IMR-90 (cell line): ENCODE measurements at regions not wholly inside any gene's neighbourhood (a gene's known extent, or its start where the extent isn't known, plus 50 kb on each side); places are given as distances from the start of the nearest gene placed in this dataset.

Experiments used
- ATAC-seq: fragments of 200-7000 bp; cut with Tn5 transposase; 2 replicates; pipeline ENCODE4 v1.9.1; 2020; ENCODE audit warnings: low read depth, mild to moderate bottlenecking, moderate library complexity
- BruUV-seq: library from RNA; stranded (reverse); fragments of 400-500 nt; replicated peaks from 2 replicates; lab custom pipeline; 2021; lab: Mats Ljungman, UMichigan
- CTCF ChIA-PET: fragments of 300-600 bp; formaldehyde crosslinking; extraction: SDS; loops from one replicate; lab custom pipeline; 2021; ENCODE audit warnings: antibody characterized with exemption; lab: Yijun Ruan, JAX
- POLR2A ChIA-PET: fragments of 300-600 bp; sonication (Branson Sonifier 250); formaldehyde crosslinking; loops from one replicate; lab custom pipeline; 2022; ENCODE audit warnings: antibody characterized with exemption; ENCODE audit not compliant: unreplicated experiment; lab: Charles Lee
- DNase-seq: peaks from one replicate; pipeline ENCODE4 v3.0.0; 2013
- H2AFZ ChIP-seq: replicated peaks from 2 replicates; pipeline ENCODE3; 2013; ENCODE audit warnings: low read length, mild to moderate bottlenecking; ENCODE audit not compliant: poor library complexity
- H2AK5ac ChIP-seq: 2 replicates; pipeline ENCODE4 v1.6.1; 2013; ENCODE audit warnings: low read depth, low read length, inconsistent platforms
- H2AK9ac ChIP-seq: replicated peaks from 2 replicates; pipeline ENCODE3; 2013; ENCODE audit warnings: mild to moderate bottlenecking, low read depth, low read length, moderate library complexity; ENCODE audit not compliant: poor library complexity
- H2BK120ac ChIP-seq: 2 replicates; pipeline ENCODE4 v1.6.1; 2013; ENCODE audit warnings: low read depth, low read length, inconsistent platforms
- H2BK15ac ChIP-seq: 3 replicates; pipeline ENCODE4 v1.6.1; 2013; ENCODE audit warnings: low read depth, low read length, inconsistent platforms
- H2BK20ac ChIP-seq: 2 replicates; pipeline ENCODE4 v1.6.1; 2013; ENCODE audit warnings: low read depth, mild to moderate bottlenecking, inconsistent platforms, low read length, moderate library complexity
- H2BK5ac ChIP-seq: 2 replicates; pipeline ENCODE4 v1.6.1; 2013; ENCODE audit warnings: mild to moderate bottlenecking, low read depth, low read length, inconsistent platforms; ENCODE audit not compliant: poor library complexity, severe bottlenecking
- H3K14ac ChIP-seq: replicated peaks from 2 replicates; pipeline ENCODE4 v1.6.1; 2013; ENCODE audit warnings: low read depth, low read length, inconsistent platforms
- H3K18ac ChIP-seq: 2 replicates; pipeline ENCODE4 v1.6.1; 2013; ENCODE audit warnings: low read depth, low read length, control low read depth
- H3K23ac ChIP-seq: 2 replicates; pipeline ENCODE4 v1.6.1; 2013; ENCODE audit warnings: low read depth, low read length, inconsistent platforms
- H3K27ac ChIP-seq: 2 replicates; pipeline ENCODE4 v1.5.1; 2013; ENCODE audit warnings: mild to moderate bottlenecking, control low read depth, low read length; ENCODE audit not compliant: insufficient read depth
- H3K27me3 ChIP-seq: 2 replicates; pipeline ENCODE4 v1.6.1; 2013; ENCODE audit warnings: low read length; ENCODE audit not compliant: control insufficient read depth, insufficient read depth
- H3K36me3 ChIP-seq: 2 replicates; pipeline ENCODE4 v1.6.1; 2013; ENCODE audit warnings: low read length, mixed read lengths; ENCODE audit not compliant: control insufficient read depth, insufficient read depth
- H3K4ac ChIP-seq: 2 replicates; pipeline ENCODE4 v1.6.1; 2013; ENCODE audit warnings: low read depth, low read length, inconsistent platforms
- H3K4me1 ChIP-seq: 2 replicates; pipeline ENCODE4 v1.6.1; 2013; ENCODE audit warnings: low read length, mixed read lengths; ENCODE audit not compliant: control insufficient read depth, insufficient read depth
- H3K4me2 ChIP-seq: 2 replicates; pipeline ENCODE4 v1.6.1; 2013; ENCODE audit warnings: low read depth, mild to moderate bottlenecking, control low read depth, low read length, moderate library complexity
- H3K4me3 ChIP-seq: 2 replicates; pipeline ENCODE4 v1.5.1; 2013; ENCODE audit warnings: low read depth, mild to moderate bottlenecking, control low read depth, low read length, moderate library complexity; ENCODE audit not compliant: insufficient read depth
- H3K56ac ChIP-seq: 2 replicates; pipeline ENCODE4 v1.6.1; 2013; ENCODE audit warnings: low read length, inconsistent platforms; ENCODE audit not compliant: insufficient read depth; ENCODE audit errors: extremely low read depth
- H3K79me1 ChIP-seq, 2 experiments: 2 replicates each; pipeline ENCODE4 v1.6.1; 2013; ENCODE audit warnings: low read length in 2 of 2, inconsistent platforms in 1 of 2, low read depth in 1 of 2
- H3K9ac ChIP-seq: 2 replicates; pipeline ENCODE4 v1.6.1; 2013; ENCODE audit warnings: low read depth, low read length, control low read depth
- H3K9me1 ChIP-seq: 2 replicates; pipeline ENCODE4 v1.6.1; 2013; ENCODE audit warnings: low read length, inconsistent platforms; ENCODE audit not compliant: insufficient read depth
- H3K9me3 ChIP-seq: 2 replicates; pipeline ENCODE4 v1.6.1; 2013; ENCODE audit warnings: low read length; ENCODE audit not compliant: control insufficient read depth, insufficient read depth
- H4K20me1 ChIP-seq: 2 replicates; pipeline ENCODE4 v1.6.1; 2013; ENCODE audit warnings: low read length, inconsistent platforms; ENCODE audit not compliant: insufficient read depth
- H4K5ac ChIP-seq: 2 replicates; pipeline ENCODE4 v1.6.1; 2013; ENCODE audit warnings: mild to moderate bottlenecking, low read depth, low read length, control low read depth
- H4K8ac ChIP-seq, 2 experiments: 2 replicates each; pipeline ENCODE4 v1.6.1; 2013; ENCODE audit warnings: low read depth in 2 of 2, low read length in 2 of 2, control low read depth in 1 of 2, inconsistent platforms in 1 of 2
- H4K91ac ChIP-seq: 2 replicates; pipeline ENCODE4 v1.6.1; 2013; ENCODE audit warnings: low read depth, low read length, inconsistent platforms; ENCODE audit not compliant: insufficient read depth
- BHLHE40 ChIP-seq: fragments of 150-350 bp; IDR thresholded peaks from 2 replicates; pipeline ENCODE4 v1.6.1; 2016; ENCODE audit warnings: mild to moderate bottlenecking, low read depth, low read length
- ELK1 ChIP-seq: fragments of 150-350 bp; IDR thresholded peaks from 2 replicates; pipeline ENCODE4 v1.6.1; 2016; ENCODE audit warnings: low read depth, mild to moderate bottlenecking, low read length, moderate library complexity, borderline replicate concordance
- FOS ChIP-seq: fragments of 150-350 bp; IDR thresholded peaks from 2 replicates; pipeline ENCODE4 v1.6.1; 2016; ENCODE audit warnings: low read depth, low read length
- MAZ ChIP-seq: IDR thresholded peaks from 2 replicates; pipeline ENCODE4 v1.6.1; 2012; ENCODE audit warnings: low read depth, mild to moderate bottlenecking, low read length, improper control_type of control experiment, moderate library complexity, borderline replicate concordance
- RFX5 ChIP-seq: IDR thresholded peaks from 2 replicates; pipeline ENCODE4 v1.8.0; 2012; ENCODE audit warnings: low read depth, mild to moderate bottlenecking, low read length, moderate library complexity
- WGBS, 2 experiments: methylation state at CpG; one replicate each; pipeline versions ENCODE4 v1.1.5 to v1.1.7; 2013; ENCODE audit warnings: missing lambda C conversion rate in 2 of 2; ENCODE audit not compliant: insufficient read length in 1 of 2; ENCODE audit errors: extremely low coverage in 2 of 2; 5-methylcytosine and 5-hydroxymethylcytosine counted together
- dilution Hi-C: fragments of 300-500 bp; cut with HindIII; formaldehyde crosslinking; loops from one replicate; pipeline ENCODE4 v1.14.3; 2018; ENCODE audit warnings: low sequenced_read_pairs; ENCODE audit not compliant: unreplicated experiment
- in situ Hi-C: fragments of 300-500 bp; cut with MboI; formaldehyde crosslinking; loops from 3 replicates; pipeline ENCODE4 v1.14.3; 2019; ENCODE audit warnings: low sequenced_read_pairs, inconsistent platforms, mixed read lengths
- intact Hi-C: fragments of 100-400 bp; cut with micrococcal nuclease; formaldehyde crosslinking; loops from 2 replicates; pipeline ENCODE4 v1.10.0; 2022

- H2BK20ac ChIP-seq: no peak overlapping the region
- DNase-seq: no peak
- dilution Hi-C loops (no loop called here), in situ Hi-C loops (no loop called here), intact Hi-C loops (no loop called here)
- no peak overlapping the region for H3K56ac ChIP-seq
- H4K5ac ChIP-seq: no peak overlapping the region
- no peaks in the 10 kb centered on the region for H3K27me3 ChIP-seq
- 0 out of 2 replicates have a peak, but pooled peaks cover 4% of the 10 kb centered on the region for H3K9me1 ChIP-seq
- peaks cover under 1% of the 10 kb centered on the region for H3K9me3 ChIP-seq
- H2BK120ac ChIP-seq: no peak overlapping the region
- ATAC-seq: no peak
- POLR2A ChIA-PET: no interaction called here
- H3K18ac ChIP-seq: no peak overlapping the region
- no peak overlapping the region for H2BK5ac ChIP-seq
- no peak overlapping the region for H3K14ac ChIP-seq
- TF ChIP-seq FOS (no peak), ELK1 (no peak), RFX5 (no peak), MAZ (no peak), BHLHE40 (no peak)
- no peak overlapping the region for H4K8ac ChIP-seq
- BruUV-seq: no TSS peak
- no peak overlapping the region for H2AK5ac ChIP-seq
- H3K79me1 ChIP-seq: no peaks in the 10 kb centered on the region
- H3K9ac ChIP-seq: no peak overlapping the region
- H2AFZ ChIP-seq: no peak overlapping the region
- CTCF ChIA-PET: no interaction called here
- no peak overlapping the region for H3K4me3 ChIP-seq
- no peaks in the 10 kb centered on the region for H3K36me3 ChIP-seq
- no peak overlapping the region for H2BK15ac ChIP-seq
- no peak overlapping the region for H3K4me2 ChIP-seq
- no peak overlapping the region for H2AK9ac ChIP-seq
- no peak overlapping the region for H4K91ac ChIP-seq
- WGBS, 2 experiments: no CpG with 5 or more reads among the region's 2 CpGs
- no peaks in the 10 kb centered on the region for H3K4me1 ChIP-seq
- no peaks in the 10 kb centered on the region for H4K20me1 ChIP-seq
- no peak overlapping the region for H3K23ac ChIP-seq
- no peak overlapping the region for H3K27ac ChIP-seq
- no peak overlapping the region for H3K4ac ChIP-seq
Observed at GRCh38 chr14:89651805-89652204, 234.8 kb upstream of the FOXN3 start.
